IMR-90 (cell line): ENCODE measurements at regions not wholly inside any gene's neighbourhood (a gene's known extent, or its start where the extent isn't known, plus 50 kb on each side); places are given as distances from the start of the nearest gene placed in this dataset.

ENCODE experiments used
- CTCF ChIP-seq: conservative IDR thresholded peaks from 2 replicates; pipeline ENCODE4 v1.5.1; 2012; ENCODE audit warnings: mild to moderate bottlenecking, low read depth, low read length, improper control_type of control experiment
- FOS ChIP-seq: fragments of 150-350 bp; IDR thresholded peaks from 2 replicates; pipeline ENCODE4 v1.6.1; 2016; ENCODE audit warnings: low read depth, low read length
- SMC3 ChIP-seq: fragments of 150-350 bp; IDR thresholded peaks from 2 replicates; pipeline ENCODE4 v1.6.1; 2016; ENCODE audit warnings: low read depth, mild to moderate bottlenecking, antibody characterized with exemption, low read length, moderate library complexity
- TF ChIP-seq, protein P1 (sequence below): fragments of 150-350 bp; IDR thresholded peaks from 2 replicates; pipeline ENCODE4 v1.6.1; 2017; ENCODE audit warnings: mild to moderate bottlenecking, antibody characterized with exemption, low read length, low read depth

DNA sequence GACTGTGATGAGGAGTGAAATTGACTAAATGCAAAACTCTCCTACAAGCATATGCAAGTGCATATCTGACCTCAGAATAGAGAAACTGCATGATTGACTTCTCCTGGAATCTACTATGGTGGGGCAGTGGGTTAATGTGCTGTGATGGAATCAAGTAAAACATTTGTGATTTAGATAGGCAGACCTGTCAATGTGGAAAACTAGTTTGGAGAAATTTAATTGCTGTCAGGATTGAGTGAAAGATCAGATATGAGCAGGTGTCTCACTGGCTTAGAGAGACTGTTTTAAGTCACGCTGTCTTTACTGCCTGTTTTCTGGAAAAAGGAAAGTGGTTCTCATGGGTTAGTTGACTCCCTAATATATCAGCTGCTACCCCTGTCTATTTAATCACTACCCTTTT lies 881.0 kb upstream of the CNTNAP5 start:
- no peak for TF ChIP-seq CTCF
- TF ChIP-seq, protein P1, sequence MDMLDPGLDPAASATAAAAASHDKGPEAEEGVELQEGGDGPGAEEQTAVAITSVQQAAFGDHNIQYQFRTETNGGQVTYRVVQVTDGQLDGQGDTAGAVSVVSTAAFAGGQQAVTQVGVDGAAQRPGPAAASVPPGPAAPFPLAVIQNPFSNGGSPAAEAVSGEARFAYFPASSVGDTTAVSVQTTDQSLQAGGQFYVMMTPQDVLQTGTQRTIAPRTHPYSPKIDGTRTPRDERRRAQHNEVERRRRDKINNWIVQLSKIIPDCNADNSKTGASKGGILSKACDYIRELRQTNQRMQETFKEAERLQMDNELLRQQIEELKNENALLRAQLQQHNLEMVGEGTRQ = no peak
- TF ChIP-seq FOS = no peak
- no peak for TF ChIP-seq SMC3
